GM21717 (cell line): ENCODE measurements at regions not wholly inside any gene's neighbourhood (a gene's known extent, or its start where the extent isn't known, plus 50 kb on each side); places are given as distances from the start of the nearest gene placed in this dataset.

ENCODE experiments used
- ATAC-seq: cut with Tn5 transposase; IDR thresholded peaks from one replicate; pipeline ENCODE4 v1.9.1; 2021; ENCODE audit warnings: mild to moderate bottlenecking, moderate library complexity; ENCODE audit not compliant: unreplicated experiment

DNA sequence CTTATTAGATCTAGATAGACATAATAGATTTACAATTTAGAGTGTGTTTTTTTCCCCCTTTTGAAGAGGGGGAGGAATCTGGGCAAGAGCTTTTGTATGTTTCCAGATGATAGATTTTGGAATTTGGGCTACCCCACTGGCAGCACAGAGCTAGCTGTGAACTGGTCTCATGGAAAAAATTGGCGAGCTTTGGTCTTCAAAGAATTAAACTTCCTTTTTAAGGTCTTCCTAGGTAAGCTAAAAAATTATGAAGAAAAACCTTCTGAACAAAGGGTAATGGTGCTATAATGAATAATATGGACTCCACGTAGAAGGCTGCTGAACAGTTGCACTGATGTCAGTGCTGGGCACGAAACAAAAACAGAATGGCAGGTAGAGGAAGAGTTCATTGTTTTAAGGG is 109.3 kb downstream of the ZIC5 start:
- ATAC-seq = no peak

DNA sequence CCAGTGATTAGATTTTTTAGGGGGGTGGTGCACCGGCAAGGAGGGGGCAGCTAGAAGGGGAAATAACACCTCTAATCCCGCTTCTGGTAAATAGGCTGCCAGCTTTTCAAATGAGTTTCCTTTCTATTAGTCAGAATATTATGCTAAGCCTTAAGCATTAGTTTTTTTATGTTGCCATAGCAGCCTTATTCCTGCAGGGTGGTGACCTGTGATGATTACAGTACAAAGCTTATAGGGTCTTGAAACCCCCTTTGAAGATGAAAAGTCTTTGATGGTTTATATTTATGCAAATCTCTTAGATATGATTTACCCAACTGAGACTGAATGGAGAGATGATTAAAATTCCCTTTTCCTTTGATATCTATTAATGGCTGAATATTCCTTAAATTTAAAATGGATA is 109.8 kb downstream of the ZIC5 start:
- ATAC-seq = no peak

DNA sequence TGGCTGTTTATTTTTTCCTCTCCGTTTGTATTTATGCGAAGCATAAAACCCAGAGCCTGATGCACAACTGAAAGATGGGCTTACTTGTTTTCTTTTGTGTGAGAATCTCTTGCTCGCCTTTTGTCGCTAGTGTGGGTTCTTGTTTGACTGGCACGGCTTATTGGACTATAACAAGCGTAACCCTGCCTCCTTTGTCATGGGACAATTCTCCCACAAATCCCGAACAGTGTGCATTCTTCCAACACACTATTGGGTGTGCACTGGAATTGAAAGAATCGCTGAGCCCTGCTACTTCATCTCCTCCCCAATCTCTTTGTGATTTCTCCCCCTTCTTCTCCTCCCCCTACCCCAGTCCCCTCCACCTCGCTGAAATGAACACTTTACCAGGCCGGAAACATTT is 110.8 kb downstream of the ZIC5 start:
- ATAC-seq = no peak

DNA sequence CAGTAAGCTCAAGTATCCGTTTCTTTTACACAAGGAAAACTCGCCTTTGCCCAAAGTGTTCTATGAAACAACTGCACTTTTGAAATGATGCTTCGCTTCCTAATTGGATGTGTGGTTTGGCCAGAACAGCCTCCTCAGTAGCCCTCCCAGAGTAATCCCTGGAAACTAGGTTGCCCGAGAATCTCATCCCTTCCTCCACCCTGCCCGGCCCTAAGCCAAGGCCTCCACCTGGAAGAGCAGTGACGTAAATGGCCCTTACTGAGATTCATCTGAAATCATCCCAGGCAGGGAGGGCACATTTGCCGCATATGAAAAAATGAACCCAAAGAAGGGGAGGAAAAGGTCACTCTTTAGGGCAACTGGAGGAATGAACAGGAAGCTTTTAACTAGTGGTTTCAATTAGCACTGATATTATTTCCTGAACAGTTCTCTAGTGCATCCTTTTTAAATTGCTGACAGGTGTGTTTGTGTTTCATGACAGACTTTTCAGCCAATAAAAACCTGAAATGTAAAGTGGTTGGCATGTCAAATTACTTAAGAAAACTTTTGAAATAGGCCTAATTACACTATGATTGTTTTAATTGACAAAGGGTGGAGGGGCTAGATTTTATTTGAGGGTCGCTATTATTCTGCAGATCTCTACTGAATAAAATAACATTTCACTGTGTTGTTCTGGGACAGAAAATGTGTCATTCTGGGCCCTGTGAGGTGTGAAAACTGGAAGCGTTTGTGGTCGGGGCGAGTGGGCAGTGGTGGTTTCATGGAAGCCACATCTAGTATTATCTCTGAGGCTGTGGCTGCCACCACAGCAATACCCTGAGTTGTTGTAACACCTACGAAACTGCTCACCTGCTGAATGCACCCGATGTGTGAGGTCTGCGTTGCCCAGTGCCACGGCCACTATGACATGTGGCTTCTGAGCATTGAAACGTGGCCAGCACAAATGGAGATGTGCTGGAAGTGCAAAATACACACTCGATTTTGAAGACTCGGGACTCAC is 112.1 kb downstream of the ZIC5 start:
- peak; percentile 91 for ATAC-seq

DNA sequence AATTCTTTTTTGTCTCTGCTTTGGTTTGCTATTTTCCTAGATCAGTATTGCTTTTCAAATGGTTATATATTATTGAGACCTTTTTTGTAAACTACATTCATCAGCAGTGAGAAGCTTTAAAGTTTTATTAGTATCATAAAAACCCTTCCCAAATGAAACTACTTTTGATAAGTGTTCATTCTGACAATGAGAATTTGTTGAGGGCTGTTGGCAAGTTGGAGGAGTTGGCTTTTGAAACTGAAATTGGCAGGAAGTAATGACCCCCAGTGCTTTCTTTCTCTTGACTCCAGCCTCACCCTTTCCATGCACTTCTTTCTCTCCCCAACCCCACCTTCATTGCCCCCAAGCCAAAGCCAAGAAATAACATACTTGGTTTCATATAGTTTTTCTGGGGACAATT is 113.8 kb downstream of the ZIC5 start:
- ATAC-seq = no peak

DNA sequence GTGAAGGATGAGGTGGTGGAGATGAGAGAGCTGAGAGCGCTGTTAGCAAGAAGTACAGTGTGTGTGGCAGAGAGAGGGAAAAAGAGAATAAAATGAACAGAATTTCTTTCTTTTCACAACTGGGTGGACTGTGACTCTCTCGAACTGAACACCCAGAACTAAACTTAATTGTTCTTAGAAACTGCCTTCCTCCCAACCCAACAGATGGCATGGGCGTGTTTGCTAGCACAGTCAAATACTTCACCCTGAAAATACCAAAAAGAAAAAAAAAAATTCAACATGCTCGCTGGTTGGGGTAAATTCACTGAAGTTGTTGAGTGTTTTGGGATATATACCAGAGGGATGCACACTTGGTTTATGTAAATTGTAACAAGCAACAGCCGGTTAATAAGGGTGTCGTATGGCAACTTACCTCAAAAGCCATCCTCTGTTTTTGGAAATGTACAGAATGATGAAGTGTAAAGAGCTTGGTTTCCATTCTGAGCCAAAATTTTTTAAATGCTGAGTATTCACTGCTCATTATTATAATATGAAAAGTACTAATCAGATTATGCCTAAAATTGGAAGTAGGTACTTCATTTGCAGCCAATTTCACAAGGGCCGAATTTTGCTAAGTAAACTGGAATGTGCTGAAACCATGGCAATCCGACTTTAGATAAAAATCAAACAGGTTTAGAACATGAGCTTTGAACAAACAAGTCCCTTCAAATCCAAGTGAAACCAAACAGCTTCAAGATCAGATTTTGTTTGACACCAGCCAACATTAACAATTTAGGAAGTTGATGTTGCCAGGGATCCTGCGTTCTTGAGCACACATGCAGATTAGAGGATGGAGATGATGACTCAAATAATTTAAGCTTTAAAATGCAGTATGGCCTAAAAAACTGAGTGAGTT is 115.8 kb downstream of the ZIC5 start:
- no peak for ATAC-seq

DNA sequence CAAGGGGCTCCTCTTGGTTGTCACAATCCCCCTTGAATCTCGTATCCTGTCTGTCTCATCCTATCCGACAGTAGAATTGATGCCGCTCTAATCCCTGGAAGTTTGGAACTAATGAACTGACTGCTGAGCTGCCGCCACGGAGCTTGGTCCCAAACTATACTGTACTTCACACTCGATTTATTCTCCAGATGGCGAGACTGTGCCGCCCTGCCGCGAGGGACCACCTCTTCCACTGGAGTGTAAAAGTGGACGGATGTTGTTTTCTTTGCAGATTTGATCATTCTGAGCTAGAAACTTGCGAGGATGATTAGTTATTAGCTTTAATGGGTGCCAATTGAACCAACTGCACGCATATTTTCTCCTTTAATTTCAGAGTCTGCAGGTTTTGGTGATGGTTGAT is 117.2 kb downstream of the ZIC5 start:
- no peak for ATAC-seq

DNA sequence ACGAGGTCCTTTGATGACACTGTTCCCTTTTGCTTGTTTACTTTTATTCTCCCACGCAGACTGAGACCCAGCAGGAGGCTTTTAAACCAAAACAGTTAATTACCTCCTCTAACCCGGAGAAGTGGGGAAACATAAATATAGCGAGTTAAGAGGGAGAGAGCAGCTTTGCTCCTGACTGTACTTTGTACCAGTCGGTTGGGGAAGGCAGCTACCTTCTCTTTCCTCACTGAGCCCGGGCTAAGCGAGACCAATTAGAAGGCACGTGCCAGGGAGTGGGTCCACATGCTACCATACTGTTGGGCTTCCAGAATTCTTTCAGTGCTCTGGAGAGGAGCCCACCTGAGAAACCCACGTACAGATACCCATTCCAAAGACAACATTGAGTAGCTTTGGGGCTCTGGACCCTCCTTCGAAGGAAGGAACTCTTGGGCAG is 124.2 kb downstream of the ZIC5 start:
- no peak for ATAC-seq

DNA sequence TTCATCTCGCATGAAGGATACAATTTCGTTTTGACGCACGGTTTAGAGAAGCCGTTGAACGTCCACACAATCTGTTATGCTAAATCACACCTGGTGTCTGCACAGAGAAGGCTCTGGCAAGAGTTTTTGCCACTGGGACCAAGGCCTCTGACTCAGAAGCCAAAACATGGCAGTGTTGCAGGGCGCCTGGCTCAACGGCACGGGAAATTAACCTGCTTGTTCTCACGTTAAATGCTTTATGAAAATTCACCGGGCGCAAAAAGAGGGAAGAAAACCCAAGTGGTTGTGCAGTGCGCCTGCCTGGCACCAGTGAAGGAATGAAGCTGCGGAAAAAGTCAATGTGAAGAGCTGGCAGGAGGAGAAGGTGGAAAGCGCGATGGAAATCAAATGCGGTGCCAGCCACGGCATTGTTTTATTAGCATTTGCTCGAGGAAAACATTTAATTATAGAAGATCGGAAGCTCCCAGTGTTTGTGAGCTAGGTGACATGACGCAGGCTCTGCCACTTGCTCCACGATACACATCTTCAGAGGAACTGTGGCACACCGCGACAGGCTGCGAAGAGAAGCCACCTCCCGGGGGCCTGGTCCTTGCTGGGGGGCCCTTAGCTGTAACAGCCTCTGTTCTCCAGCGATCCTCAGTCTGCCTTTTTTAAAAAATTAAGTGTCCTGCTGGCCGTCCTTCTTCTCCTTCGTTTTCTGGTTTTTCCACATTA is 126.2 kb downstream of the ZIC5 start:
- ATAC-seq = no peak

DNA sequence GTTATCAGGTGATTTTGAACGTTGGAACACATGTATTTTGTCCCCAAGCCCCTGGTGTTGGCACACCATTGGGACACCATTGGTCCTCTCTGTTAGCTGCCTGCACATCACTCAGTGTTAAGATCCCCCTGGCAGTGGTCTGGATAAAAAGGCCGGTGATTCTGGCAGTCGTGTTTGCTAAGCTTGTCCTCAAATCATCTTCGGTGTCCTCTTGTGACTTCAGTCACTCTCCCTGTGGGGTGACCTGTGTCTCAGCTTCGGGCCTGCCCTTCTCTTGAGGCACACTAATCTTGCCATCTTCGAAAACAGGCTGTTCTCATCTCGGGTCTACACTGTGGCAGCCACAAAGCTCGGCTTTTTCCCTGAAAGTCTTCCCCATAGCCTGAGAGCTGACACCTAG is 127.1 kb downstream of the ZIC5 start:
- no peak for ATAC-seq

DNA sequence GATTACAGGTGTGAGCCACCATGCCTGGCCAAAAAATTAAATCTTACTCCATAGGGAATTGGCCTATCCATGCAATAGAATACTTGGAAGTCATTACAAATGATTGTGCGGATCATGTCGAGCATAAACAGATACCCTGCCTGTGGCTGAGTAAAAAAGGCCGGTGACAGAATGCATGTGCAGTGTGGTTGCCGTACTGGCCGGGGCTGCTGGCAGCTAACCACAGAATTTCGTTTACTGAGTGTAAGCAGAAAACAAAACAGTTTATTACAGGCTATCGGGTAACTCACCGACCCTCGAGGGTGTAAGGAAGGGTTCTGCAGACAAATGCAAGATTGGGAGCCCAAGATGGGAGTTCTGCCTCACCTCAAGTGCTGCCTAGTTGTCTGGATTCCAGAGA is 127.7 kb downstream of the ZIC5 start:
- no peak for ATAC-seq

DNA sequence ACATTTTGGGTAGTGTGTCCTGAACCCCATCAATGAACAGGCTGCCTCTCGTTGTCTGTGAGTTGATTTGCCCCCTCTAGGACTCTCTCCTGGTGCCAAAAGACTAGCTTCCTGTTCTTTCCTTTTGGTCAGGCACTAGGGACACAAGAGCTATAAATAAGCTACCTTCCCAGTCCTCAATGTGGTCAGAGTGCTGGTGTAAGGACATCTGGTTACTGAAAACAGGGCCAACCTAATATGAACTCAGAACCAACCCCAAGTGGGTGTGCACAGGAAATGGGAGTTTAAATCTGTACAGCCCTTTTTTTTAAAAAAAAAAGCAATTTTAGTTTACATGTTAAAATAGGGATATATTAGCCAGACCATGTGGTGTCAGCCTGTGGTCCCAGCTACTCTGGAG is 129.2 kb downstream of the ZIC5 start:
- ATAC-seq = no peak

DNA sequence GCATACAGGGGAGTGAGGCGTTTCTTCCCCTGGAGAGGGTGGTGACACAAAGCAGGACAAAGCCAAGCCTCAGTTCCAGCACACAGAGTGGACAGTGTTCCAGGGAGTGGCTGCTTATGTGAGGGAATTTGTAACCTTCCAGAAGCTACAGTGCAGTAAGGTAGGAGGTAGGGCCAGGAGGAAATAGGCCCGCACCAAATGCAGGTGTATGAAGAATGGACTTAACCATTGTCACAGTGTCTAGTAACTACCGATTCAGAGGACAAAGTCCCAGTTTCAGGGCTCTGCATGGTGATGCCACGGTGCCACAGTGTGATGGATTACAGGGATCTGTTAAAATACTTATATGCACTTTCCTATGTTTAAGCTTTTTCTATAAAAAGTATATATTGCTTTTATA is 135.3 kb downstream of the ZIC5 start:
- no peak for ATAC-seq

DNA sequence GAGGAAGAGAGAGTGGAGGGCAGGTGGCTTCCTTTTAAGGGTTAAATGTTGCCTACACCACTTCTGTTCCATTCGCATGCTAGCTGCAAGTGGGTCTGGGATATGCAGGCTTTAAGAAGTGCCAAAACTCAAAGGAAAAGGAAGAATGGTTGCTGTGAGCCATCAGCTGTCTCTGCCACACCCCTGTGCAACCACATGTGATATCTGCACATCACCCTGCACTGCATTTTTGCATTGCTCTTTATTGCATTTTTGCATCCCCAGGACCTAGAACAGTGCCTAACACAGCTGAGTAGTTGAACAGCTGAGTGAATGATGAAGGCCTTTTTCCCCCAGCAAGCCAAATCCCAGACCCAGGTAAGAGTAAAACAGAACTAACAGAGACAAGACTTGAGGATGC is 136.1 kb downstream of the ZIC5 start:
- no peak for ATAC-seq

DNA sequence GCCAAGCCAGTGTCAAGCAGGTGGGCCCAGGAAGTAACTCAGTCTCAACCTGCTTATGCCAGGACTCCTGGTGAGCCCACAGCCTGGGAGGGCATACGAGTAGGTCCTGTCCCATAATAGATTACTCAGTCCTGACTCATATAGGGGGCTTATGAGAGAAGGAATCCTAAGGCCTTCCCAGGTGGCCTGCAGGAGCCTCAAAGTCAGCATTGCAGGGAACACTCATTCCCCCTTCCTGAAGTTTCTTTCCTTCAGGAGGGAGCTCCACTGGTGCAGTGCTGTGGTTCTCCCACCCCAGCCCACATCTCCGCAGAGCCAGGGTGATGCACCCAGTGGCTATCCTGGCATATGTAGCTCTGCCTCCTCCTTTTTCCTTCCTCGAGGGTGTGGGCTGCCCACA is 137.3 kb downstream of the ZIC5 start:
- no peak for ATAC-seq

DNA sequence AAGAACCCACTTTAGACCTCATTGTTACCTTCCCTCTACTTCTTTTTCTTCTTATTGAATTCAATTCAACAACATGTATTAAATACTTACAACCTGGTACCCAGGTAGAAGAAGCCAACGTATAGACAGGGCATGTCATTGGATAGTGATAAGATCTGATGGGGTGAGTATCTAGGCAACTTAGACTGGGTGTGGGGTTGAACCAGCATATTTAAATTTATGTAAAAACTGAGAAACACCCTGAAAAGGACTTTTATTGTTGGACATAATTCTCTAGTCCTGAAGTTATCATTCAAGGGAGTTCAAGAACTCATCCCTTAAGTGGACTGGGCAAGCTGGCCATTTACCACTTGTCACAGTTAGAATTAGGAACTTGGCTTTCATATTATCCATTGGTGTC is 139.2 kb downstream of the ZIC5 start:
- ATAC-seq = no peak

DNA sequence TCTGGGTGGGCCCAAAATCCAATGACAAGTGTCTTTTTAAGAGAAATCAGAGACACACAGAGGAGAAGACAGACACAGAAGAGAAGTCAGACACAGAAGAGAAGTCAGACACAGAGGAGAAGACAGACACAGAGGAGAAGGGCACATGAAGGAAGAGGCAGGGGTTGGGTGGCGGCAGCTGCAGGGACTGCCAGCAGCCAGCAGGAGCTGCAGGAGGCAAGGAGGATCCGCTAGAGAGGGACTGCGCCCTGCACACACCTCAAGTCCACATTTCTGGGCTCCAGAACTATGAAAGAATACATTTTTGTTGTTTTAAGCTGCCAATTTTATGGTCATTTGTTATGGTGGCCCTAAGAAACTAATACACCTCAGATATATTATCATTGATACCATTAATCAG is 140.6 kb downstream of the ZIC5 start:
- no peak for ATAC-seq

DNA sequence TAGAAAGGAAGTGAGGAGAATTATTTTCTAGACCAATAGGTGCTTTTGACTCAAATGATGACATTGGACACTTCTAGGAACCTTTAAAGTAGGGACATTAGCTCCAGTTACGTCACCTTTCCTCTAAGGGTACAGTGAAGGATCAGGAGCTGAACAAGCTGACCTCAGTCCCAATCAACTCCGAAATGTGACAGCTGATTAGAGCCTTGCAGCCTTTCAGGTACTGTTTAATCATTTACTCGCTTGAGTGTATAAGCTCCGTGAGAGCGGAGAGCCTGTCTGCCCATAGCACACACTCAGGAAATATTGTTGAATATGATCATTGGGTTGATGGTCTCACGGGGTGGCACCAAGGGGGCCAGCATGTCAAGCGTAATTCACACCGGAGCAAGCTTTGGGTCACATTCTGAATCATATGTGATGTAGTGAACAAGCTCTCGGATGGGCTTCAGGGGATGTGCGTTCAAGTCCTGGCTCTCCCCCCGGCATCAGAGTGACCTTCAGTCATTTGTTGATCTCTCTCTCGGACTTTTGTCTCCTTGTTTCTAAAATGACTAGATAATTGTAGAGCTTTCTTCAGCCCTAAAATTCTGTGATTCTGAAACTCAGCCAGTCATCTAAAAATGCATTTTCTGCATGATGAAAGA is 141.9 kb downstream of the ZIC5 start:
- ATAC-seq = no peak

DNA sequence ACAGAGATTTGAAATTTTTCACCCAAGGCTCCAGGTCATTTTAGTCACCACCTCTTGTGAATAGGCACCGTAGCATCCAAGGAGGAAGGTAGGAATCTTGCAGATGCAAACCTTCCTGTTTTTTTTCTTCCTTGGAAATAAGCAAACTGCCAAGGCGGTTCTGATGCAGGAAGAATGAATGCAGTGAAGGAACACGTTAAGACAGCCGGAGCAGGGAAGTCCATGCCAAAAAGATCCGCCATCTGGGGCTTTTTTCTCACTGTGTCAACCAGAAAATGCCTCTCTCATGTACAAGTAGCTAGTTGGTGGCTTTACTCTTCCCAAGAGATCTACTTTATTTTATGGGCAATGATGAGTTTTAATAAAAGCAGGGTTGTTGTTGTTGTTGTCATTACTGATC is 142.4 kb downstream of the ZIC5 start:
- ATAC-seq = no peak

DNA sequence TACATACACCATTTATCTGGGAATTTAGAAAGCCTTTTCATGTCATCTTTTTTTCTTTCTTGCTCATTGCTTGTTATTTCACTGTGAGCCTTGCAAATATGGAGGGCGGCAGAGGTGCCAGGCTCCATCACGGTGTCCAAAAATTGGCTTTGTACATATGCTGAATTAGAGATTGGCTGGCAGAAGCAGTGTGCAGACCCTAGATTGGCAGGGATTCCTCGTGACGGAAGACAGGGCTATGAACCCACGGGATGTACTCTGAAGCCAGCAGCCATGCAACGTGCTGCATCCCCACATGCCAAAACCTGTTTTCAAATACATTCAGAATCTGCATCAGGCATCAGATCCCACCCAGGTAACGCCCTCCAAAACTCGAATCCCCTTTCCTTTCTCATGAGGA is 142.8 kb downstream of the ZIC5 start:
- no peak for ATAC-seq

DNA sequence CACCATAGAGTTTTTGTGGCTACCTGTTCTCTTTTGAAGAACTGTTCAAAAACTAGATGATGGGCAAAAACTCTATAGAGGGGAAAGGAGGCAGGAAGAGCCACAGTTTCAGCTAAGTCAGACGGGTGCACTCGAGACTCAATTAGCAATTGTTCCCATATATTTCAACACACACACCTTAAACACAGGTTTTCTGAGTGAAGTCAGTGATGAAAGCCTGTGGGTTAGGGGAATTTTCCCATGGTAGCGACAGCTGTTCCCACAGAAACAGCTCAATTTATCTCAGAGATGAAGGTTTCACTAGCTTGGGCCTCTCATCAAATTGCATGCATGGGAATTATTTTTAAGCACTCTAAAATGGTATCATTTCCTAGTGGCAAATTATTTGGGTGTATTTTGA is 143.4 kb downstream of the ZIC5 start:
- no peak for ATAC-seq
